Activated naive CD8-positive, alpha-beta T cell treated with anti-CD3 and anti-CD28 coated beads, Interleukin-2, amount 50 U/mL, for 24 hours (primary cell): ENCODE measurements at regions not wholly inside any gene's neighbourhood (a gene's known extent, or its start where the extent isn't known, plus 50 kb on each side); places are given as distances from the start of the nearest gene placed in this dataset.

Source experiments
- ATAC-seq: fragments of 150-1000 bp; cut with Tn5 transposase; one replicate; pipeline ENCODE4 v1.10.0; 2021
- DNase-seq: peaks from one replicate; pipeline ENCODE4 v3.0.0; 2021
- H3K27ac Mint-ChIP-seq: one replicate; pipeline ENCODE4 v1.8.0; 2021; ENCODE audit warnings: mild to moderate bottlenecking, mixed read lengths
- H3K27me3 Mint-ChIP-seq: one replicate; pipeline ENCODE4 v1.8.0; 2021; ENCODE audit warnings: mixed read lengths
- H3K36me3 Mint-ChIP-seq: one replicate; pipeline ENCODE4 v1.8.0; 2021; ENCODE audit warnings: low read depth, mixed read lengths
- H3K4me1 Mint-ChIP-seq: one replicate; pipeline ENCODE4 v1.8.0; 2021; ENCODE audit warnings: mixed read lengths
- H3K4me3 Mint-ChIP-seq: one replicate; pipeline ENCODE4 v1.8.0; 2021; ENCODE audit warnings: mild to moderate bottlenecking, moderate library complexity, mixed read lengths
- H3K9me3 Mint-ChIP-seq: one replicate; pipeline ENCODE4 v1.8.0; 2021; ENCODE audit warnings: mixed read lengths

GRCh38 chr17:72477491-72477890 lies 356.7 kb downstream of the SOX9 start:
- Mint-ChIP-seq H3K27me3 (peaks cover 29% of the 10 kb centered on the region), H3K27ac (no peak overlapping the region), H3K4me1 (no peaks in the 10 kb centered on the region), H3K36me3 (no peaks in the 10 kb centered on the region), H3K9me3 (peaks cover 10% of the 10 kb centered on the region), H3K4me3 (no peak overlapping the region)
- no peak for DNase-seq
- ATAC-seq = no peak

- Mint-ChIP-seq H3K36me3 (no peaks in the 10 kb centered on the region), H3K9me3 (peaks cover 7% of the 10 kb centered on the region), H3K27me3 (peaks cover 29% of the 10 kb centered on the region), H3K4me3 (no peak overlapping the region), H3K27ac (no peak overlapping the region), H3K4me1 (no peaks in the 10 kb centered on the region)
- DNase-seq = no peak
- ATAC-seq = no peak
These were observed 358.3 kb downstream of the SOX9 start for GRCh38 chr17:72479113-72479512.

- DNase-seq (no peak), ATAC-seq (no peak)
- no peaks in the 10 kb centered on the region for H3K9me3 Mint-ChIP-seq
- H3K27me3 Mint-ChIP-seq = peaks cover 23% of the 10 kb centered on the region
- H3K4me3 Mint-ChIP-seq = no peak overlapping the region
- no peak overlapping the region for H3K27ac Mint-ChIP-seq
- H3K36me3 Mint-ChIP-seq = no peaks in the 10 kb centered on the region
- no peaks in the 10 kb centered on the region for H3K4me1 Mint-ChIP-seq
These were observed 360.8 kb downstream of the SOX9 start for GRCh38 chr17:72481572-72481971.

DNA sequence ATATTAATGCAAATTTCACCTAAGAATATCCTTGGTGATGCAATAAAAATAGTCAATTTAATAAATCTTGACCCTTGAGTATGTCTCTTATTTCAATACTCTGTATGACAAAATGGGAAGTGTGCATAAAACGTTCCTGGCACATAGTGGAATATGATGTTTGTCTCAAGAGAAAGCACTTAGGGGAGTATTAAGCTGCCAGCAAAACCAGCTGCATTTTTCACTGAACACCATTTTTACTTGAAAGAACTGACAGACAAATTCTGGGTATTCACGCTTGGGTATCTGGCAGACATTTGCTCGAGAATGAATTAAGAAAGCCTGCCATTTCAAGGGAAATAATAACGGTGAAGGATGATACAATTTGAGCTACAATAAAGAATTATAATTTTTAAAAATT lies 364.8 kb downstream of the SOX9 start:
- Mint-ChIP-seq H3K9me3 (no peaks in the 10 kb centered on the region), H3K27ac (no peak overlapping the region), H3K36me3 (no peaks in the 10 kb centered on the region), H3K4me3 (no peak overlapping the region), H3K27me3 (peaks cover 5% of the 10 kb centered on the region), H3K4me1 (no peaks in the 10 kb centered on the region)
- DNase-seq = no peak
- ATAC-seq = no peak

GRCh38 chr17:72486806-72487205 lies 366.0 kb downstream of the SOX9 start:
- peaks cover 4% of the 10 kb centered on the region for H3K27me3 Mint-ChIP-seq
- DNase-seq (no peak), ATAC-seq (no peak)
- H3K36me3 Mint-ChIP-seq = no peaks in the 10 kb centered on the region
- no peaks in the 10 kb centered on the region for H3K9me3 Mint-ChIP-seq
- no peak overlapping the region for H3K27ac Mint-ChIP-seq
- no peak overlapping the region for H3K4me3 Mint-ChIP-seq
- no peaks in the 10 kb centered on the region for H3K4me1 Mint-ChIP-seq

DNA sequence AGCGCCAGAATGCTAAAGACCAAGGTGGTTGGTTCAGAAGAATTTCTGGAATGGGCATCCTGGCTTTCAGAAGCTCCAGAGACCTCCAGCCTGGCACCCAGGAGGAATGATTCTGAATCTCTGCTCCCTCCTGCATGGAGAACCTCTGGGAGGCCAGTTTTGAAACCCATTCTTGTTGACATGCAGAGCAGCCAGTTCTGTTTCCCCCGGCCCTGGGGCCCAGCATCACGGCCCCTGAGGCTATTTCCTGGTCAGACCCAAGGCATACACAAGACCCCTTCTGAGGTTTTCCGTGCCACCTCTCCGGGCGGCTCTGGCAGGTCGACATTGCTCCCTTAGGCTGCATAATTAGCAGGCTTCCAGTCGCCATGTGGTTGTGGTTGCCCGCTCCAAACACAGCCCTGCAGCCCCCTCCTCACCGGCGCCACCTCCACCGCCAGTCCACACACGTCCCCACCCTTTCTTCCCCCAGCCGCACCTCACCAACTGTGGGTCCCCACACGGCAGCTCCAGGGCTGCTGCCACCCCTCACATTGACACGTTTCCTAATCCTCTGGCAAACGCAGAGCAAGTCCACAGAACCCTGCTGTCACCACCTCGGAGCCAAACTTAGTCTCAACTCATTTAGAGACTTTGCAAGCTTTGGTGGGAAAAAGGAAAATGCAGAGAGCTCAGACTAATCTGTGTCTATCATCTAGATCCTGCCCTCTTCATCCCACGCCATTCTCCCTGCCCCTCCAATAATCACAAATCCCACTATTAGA lies 367.1 kb downstream of the SOX9 start:
- H3K4me3 Mint-ChIP-seq = no peak overlapping the region
- no peak for ATAC-seq
- no peak for DNase-seq
- H3K27ac Mint-ChIP-seq = no peak overlapping the region
- H3K4me1 Mint-ChIP-seq = no peaks in the 10 kb centered on the region
- H3K9me3 Mint-ChIP-seq = peaks cover 4% of the 10 kb centered on the region
- no peaks in the 10 kb centered on the region for H3K36me3 Mint-ChIP-seq
- H3K27me3 Mint-ChIP-seq = peaks cover 3% of the 10 kb centered on the region

- Mint-ChIP-seq H3K4me1 (no peaks in the 10 kb centered on the region), H3K36me3 (no peaks in the 10 kb centered on the region), H3K27me3 (peaks cover 3% of the 10 kb centered on the region), H3K4me3 (no peak overlapping the region), H3K9me3 (peaks cover 4% of the 10 kb centered on the region), H3K27ac (no peak overlapping the region)
- no peak for ATAC-seq
- no peak for DNase-seq
These were observed 367.9 kb downstream of the SOX9 start for GRCh38 chr17:72488555-72489271.

DNA sequence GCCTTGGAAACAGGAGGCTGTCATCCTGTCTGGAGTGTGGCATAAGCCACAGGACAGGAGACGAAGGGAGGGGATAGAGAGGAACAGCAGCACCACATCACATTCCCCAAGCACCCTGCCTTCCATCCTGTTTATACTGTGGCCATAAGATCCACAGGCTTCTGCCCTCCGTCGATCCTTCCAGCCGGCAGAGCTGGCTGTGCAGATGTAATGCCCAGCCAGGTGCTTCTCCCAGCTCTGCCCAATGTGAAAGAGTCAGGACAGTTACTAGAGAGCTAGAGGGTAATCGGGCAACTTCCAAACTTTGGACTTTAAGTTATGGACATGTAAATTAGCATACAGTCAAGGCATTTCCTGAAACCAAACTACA lies 368.4 kb downstream of the SOX9 start:
- H3K4me3 Mint-ChIP-seq = no peak overlapping the region
- ATAC-seq = no peak
- H3K27ac Mint-ChIP-seq = no peak overlapping the region
- H3K27me3 Mint-ChIP-seq = peaks cover 3% of the 10 kb centered on the region
- H3K4me1 Mint-ChIP-seq = no peaks in the 10 kb centered on the region
- H3K36me3 Mint-ChIP-seq = no peaks in the 10 kb centered on the region
- peaks cover 4% of the 10 kb centered on the region for H3K9me3 Mint-ChIP-seq
- no peak for DNase-seq

DNA sequence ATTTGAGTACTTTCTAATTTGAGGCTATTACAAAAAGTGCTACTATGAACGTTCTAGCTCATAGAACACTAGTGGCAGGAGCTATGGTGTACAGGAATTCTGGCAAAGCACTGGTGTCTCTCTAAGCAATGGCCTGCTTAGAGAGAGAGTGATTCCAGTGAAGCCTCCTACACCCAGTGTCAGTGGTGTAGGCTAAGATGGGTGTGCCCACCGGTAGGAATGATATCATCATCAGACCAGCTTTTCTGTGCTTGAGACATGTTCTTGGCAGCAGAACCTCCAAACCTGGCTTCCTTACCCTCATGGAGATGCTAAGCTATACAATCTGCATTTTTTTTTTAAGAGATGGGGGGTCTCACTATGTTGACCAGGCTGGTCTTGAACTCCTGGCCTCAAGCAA lies 370.3 kb downstream of the SOX9 start:
- no peak for DNase-seq
- ATAC-seq = no peak

DNA sequence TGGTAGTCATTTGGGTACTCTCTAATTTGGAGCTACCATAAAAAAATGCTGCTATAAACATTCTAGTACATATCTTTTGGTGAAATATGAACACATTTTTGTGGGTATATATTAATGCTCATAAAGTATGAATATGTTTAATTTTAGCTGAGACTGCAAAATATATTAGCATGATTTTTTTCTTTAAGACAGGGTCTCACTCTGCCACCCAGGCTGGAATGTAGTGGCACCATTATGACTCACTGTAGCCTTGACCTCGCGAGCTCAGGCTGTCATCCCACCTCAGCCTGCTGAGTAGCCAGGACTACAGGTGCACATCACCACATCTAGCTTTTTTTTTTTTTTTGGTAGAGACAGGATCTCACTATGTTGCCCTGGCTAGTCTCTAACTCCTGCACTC lies 371.7 kb downstream of the SOX9 start:
- ATAC-seq = no peak
- peaks cover 3% of the 10 kb centered on the region for H3K27me3 Mint-ChIP-seq
- no peak overlapping the region for H3K27ac Mint-ChIP-seq
- no peak for DNase-seq
- no peaks in the 10 kb centered on the region for H3K36me3 Mint-ChIP-seq
- no peak overlapping the region for H3K4me3 Mint-ChIP-seq
- peaks cover 8% of the 10 kb centered on the region for H3K9me3 Mint-ChIP-seq
- no peaks in the 10 kb centered on the region for H3K4me1 Mint-ChIP-seq

More for the DNA sequence above, 370.3 kb downstream of the SOX9 start:
- Mint-ChIP-seq H3K27ac (no peak overlapping the region), H3K4me3 (no peak overlapping the region), H3K27me3 (peaks cover 3% of the 10 kb centered on the region), H3K9me3 (peaks cover 4% of the 10 kb centered on the region), H3K36me3 (no peaks in the 10 kb centered on the region), H3K4me1 (no peaks in the 10 kb centered on the region)

GRCh38 chr17:72492941-72493340 lies 372.1 kb downstream of the SOX9 start:
- ATAC-seq (no peak), DNase-seq (no peak)
- peaks cover 3% of the 10 kb centered on the region for H3K27me3 Mint-ChIP-seq
- H3K27ac Mint-ChIP-seq = no peak overlapping the region
- H3K36me3 Mint-ChIP-seq = no peaks in the 10 kb centered on the region
- no peaks in the 10 kb centered on the region for H3K4me1 Mint-ChIP-seq
- H3K4me3 Mint-ChIP-seq = no peak overlapping the region
- peaks cover 8% of the 10 kb centered on the region for H3K9me3 Mint-ChIP-seq

DNA sequence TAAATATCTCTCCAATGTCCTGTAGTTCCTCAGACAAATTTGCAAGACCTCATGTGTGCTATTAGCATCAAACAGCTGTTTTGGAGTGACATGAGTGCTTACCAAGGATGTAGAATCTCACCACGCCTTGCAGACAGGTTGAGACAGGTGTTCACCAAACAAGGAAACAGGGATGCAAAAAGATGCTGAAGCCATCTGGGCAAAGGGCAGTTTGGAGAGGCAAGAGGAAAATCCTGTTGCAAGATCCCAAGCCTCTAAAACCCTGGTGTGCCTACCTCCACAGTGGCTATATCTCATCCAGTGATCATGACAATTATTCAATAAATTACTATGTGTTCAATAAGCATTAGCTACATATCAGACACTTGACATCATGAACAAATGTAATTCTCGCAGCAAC lies 373.7 kb downstream of the SOX9 start:
- Mint-ChIP-seq H3K27ac (no peak overlapping the region), H3K36me3 (no peaks in the 10 kb centered on the region), H3K27me3 (peaks cover 3% of the 10 kb centered on the region), H3K4me3 (no peak overlapping the region), H3K9me3 (peaks cover 8% of the 10 kb centered on the region), H3K4me1 (no peaks in the 10 kb centered on the region)
- no peak for ATAC-seq
- no peak for DNase-seq

GRCh38 chr17:72496461-72496860 lies 375.6 kb downstream of the SOX9 start:
- peaks cover 6% of the 10 kb centered on the region for H3K27me3 Mint-ChIP-seq
- no peak overlapping the region for H3K27ac Mint-ChIP-seq
- H3K4me1 Mint-ChIP-seq = no peaks in the 10 kb centered on the region
- ATAC-seq (no peak), DNase-seq (no peak)
- H3K36me3 Mint-ChIP-seq = no peaks in the 10 kb centered on the region
- H3K4me3 Mint-ChIP-seq = no peak overlapping the region
- H3K9me3 Mint-ChIP-seq = peaks cover 8% of the 10 kb centered on the region

DNA sequence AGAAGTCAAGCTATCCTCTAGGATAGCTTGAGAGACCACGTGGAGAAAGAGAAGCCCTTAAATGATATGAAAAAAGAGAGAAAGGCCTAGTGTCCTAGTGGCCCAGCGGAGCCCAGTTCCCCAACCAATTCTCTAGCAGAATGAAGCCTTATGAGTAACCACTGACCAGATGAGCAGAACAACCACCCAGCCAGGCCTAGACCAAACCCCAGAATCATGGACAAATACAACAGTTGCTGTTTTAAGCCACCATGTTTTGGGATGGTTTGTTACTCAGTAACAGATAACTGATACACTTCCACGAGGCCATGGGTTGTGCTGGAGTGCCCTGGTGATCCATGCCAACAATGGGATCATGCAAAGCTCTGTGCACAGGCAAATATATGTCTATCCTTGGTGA lies 377.1 kb downstream of the SOX9 start:
- ATAC-seq = no peak
- H3K27me3 Mint-ChIP-seq = peaks cover 3% of the 10 kb centered on the region
- H3K36me3 Mint-ChIP-seq = no peaks in the 10 kb centered on the region
- H3K9me3 Mint-ChIP-seq = peaks cover 4% of the 10 kb centered on the region
- H3K27ac Mint-ChIP-seq = no peak overlapping the region
- H3K4me3 Mint-ChIP-seq = no peak overlapping the region
- no peak for DNase-seq
- no peaks in the 10 kb centered on the region for H3K4me1 Mint-ChIP-seq

DNA sequence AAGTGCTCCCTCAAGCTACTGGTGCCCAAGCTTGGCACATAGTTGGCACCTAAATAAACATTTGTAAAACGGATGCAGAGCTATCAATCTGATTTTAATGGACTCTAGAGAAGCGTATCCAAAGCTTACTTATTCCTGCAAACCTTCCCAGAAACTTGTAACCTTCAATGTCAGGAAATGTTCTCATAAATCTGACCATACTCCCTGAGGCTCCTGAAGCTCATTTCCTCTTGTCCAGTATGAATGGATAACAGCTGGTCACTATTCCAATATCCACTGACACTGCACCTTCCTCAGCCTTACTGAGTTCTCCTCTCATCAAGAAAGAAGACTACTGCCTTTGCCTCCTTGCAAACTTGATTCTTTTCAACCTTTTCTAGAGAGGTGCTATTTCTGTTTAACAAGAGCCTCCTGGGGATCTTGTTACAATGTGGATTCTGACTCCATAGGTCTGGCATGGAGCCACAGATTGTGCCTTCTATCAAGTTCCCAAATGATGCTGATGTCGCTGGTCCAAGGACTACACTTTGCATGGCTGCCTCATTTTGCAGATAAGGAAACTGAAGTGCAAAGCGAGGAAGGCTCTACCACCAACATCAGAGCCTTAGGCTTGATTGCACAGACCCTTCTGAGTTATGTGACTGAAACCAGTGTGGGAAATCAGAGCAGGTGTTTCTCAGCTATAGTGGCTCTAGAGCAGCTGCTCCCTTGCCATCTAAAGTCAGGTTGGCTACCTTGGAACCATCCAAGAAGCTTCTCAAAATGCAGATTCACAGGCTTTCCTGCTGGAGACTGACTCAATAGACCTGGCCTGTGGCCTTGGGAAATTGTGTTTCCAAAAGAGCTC lies 377.8 kb downstream of the SOX9 start:
- Mint-ChIP-seq H3K4me1 (no peaks in the 10 kb centered on the region), H3K27me3 (peaks cover 3% of the 10 kb centered on the region), H3K27ac (no peak overlapping the region), H3K9me3 (peaks cover 4% of the 10 kb centered on the region), H3K4me3 (no peak overlapping the region), H3K36me3 (no peaks in the 10 kb centered on the region)
- ATAC-seq = no peak
- DNase-seq = no peak
